GM18858 (cell line): ENCODE measurements at regions not wholly inside any gene's neighbourhood (a gene's known extent, or its start where the extent isn't known, plus 50 kb on each side); places are given as distances from the start of the nearest gene placed in this dataset.

Source experiments
- ATAC-seq: cut with Tn5 transposase; IDR thresholded peaks from one replicate; pipeline ENCODE4 v1.9.1; 2021; ENCODE audit not compliant: unreplicated experiment

- no peak for ATAC-seq
Measured at GRCh38 chr11:121946514-121946913, 169.5 kb downstream of the BLID start.

- no peak for ATAC-seq
Measured at GRCh38 chr11:121944556-121945230, 171.3 kb downstream of the BLID start.

- ATAC-seq: no peak
Measured at GRCh38 chr11:121938076-121938475, 177.9 kb downstream of the BLID start.

- no peak for ATAC-seq
Measured at GRCh38 chr11:121936781-121937447, 179.1 kb downstream of the BLID start.

GRCh38 chr11:121936370-121936769 is 179.6 kb downstream of the BLID start:
- no peak for ATAC-seq

GRCh38 chr11:121933694-121934093 is 182.3 kb downstream of the BLID start:
- no peak for ATAC-seq

GRCh38 chr11:121933294-121933693 is 182.7 kb downstream of the BLID start:
- ATAC-seq: no peak

GRCh38 chr11:121932646-121933185 is 183.3 kb downstream of the BLID start:
- ATAC-seq: no peak

GRCh38 chr11:121931748-121932352 is 184.2 kb downstream of the BLID start:
- ATAC-seq: no peak

GRCh38 chr11:121931121-121931520 is 184.9 kb downstream of the BLID start:
- ATAC-seq: no peak

GRCh38 chr11:121930004-121930965 is 185.7 kb downstream of the BLID start:
- no peak for ATAC-seq

GRCh38 chr11:121929581-121929980 is 186.4 kb downstream of the BLID start:
- no peak for ATAC-seq

- ATAC-seq: no peak
Measured at GRCh38 chr11:121928597-121929580, 187.1 kb downstream of the BLID start.

- no peak for ATAC-seq
Measured at GRCh38 chr11:121927789-121928188, 188.2 kb downstream of the BLID start.

- ATAC-seq: no peak
Measured at GRCh38 chr11:121927097-121927785, 188.8 kb downstream of the BLID start.

- ATAC-seq: no peak
Measured at GRCh38 chr11:121924191-121924590, 191.8 kb downstream of the BLID start.

- no peak for ATAC-seq
Measured at GRCh38 chr11:121917482-121917881, 198.5 kb downstream of the BLID start.

GRCh38 chr11:121914508-121915059 is 201.4 kb downstream of the BLID start:
- no peak for ATAC-seq

GRCh38 chr11:121909596-121909995 is 206.4 kb downstream of the BLID start:
- ATAC-seq: no peak
